ENCODE measurements at regions not wholly inside any gene's neighbourhood (a gene's known extent, or its start where the extent isn't known, plus 50 kb on each side); places are given as distances from the start of the nearest gene placed in this dataset.

- Histone ChIP-seq H4K20me1 (ENCODE audit: insufficient read depth, low read length) (no peaks in the 10 kb centered on the region), H3K27ac (ENCODE audit: low read depth, low read length, poor library complexity, severe bottlenecking) (no peak overlapping the region), H3K79me2 (ENCODE audit: insufficient read depth, low read depth, low read length) (no peaks in the 10 kb centered on the region), H3K4me1 (ENCODE audit: insufficient read depth, low read length, poor library complexity, severe bottlenecking) (no peaks in the 10 kb centered on the region), H3K9me2 (ENCODE audit: insufficient read depth, low read length) (no peaks in the 10 kb centered on the region), H3K4me3 (ENCODE audit: low read depth, low read length, poor library complexity, severe bottlenecking) (no peak overlapping the region), H3K4me2 (ENCODE audit: low read length) (no peak overlapping the region), H2AFZ (ENCODE audit: low read length) (no peak overlapping the region), H3K36me3 (ENCODE audit: insufficient read depth, low read length) (no peaks in the 10 kb centered on the region), H3K9me3 (ENCODE audit: low read length) (no peaks in the 10 kb centered on the region)
- intact Hi-C loops (cut with micrococcal nuclease; ENCODE audit: unreplicated experiment), result no loop called here
- BruUV-seq (replicated peaks), result no TSS peak
- CTCF ChIA-PET (ENCODE audit: unreplicated experiment), result no interaction called here
- POLR2A ChIA-PET, result interaction anchor here (0.7 kb wide), 1 partner anchor 38 kb away, joined by 3 read pairs; no protein-coding TSS in a partner anchor
- no peak for DNase-seq (ENCODE audit: low spot score)
- TF ChIP-seq CTCF (conservative IDR thresholded peaks at IDR 0.05; ENCODE audit: low read length) (no peak), EZH2phosphoT487 (IDR thresholded peaks at IDR 0.05; ENCODE audit: borderline replicate concordance, low read depth, low read length) (no peak)
Measured at GRCh38 chr18:51999351-51999750, 340.6 kb upstream of the DCC start.

- Histone ChIP-seq H3K36me3 (ENCODE audit: insufficient read depth, low read length) (no peaks in the 10 kb centered on the region), H3K9me3 (ENCODE audit: low read length) (no peaks in the 10 kb centered on the region), H3K4me3 (ENCODE audit: low read depth, low read length, poor library complexity, severe bottlenecking) (no peak overlapping the region), H3K4me1 (ENCODE audit: insufficient read depth, low read length, poor library complexity, severe bottlenecking) (no peaks in the 10 kb centered on the region), H4K20me1 (ENCODE audit: insufficient read depth, low read length) (no peaks in the 10 kb centered on the region), H3K9me2 (ENCODE audit: insufficient read depth, low read length) (no peaks in the 10 kb centered on the region), H3K4me2 (ENCODE audit: low read length) (no peak overlapping the region), H3K27ac (ENCODE audit: low read depth, low read length, poor library complexity, severe bottlenecking) (no peak overlapping the region), H3K79me2 (ENCODE audit: insufficient read depth, low read depth, low read length) (no peaks in the 10 kb centered on the region), H2AFZ (ENCODE audit: low read length) (no peak overlapping the region)
- BruUV-seq (replicated peaks), result no TSS peak
- intact Hi-C loops (cut with micrococcal nuclease; ENCODE audit: unreplicated experiment), result no loop called here
- CTCF ChIA-PET (ENCODE audit: unreplicated experiment), result no interaction called here
- POLR2A ChIA-PET, result no interaction called here
- TF ChIP-seq EZH2phosphoT487 (IDR thresholded peaks at IDR 0.05; ENCODE audit: borderline replicate concordance, low read depth, low read length), result no peak
- TF ChIP-seq CTCF (conservative IDR thresholded peaks at IDR 0.05; ENCODE audit: low read length), result no peak
- no peak for DNase-seq (ENCODE audit: low spot score)
Measured at GRCh38 chr18:52000435-52000834, 339.6 kb upstream of the DCC start.

- Histone ChIP-seq H3K79me2 (ENCODE audit: insufficient read depth, low read depth, low read length) (no peaks in the 10 kb centered on the region), H2AFZ (ENCODE audit: low read length) (no peak overlapping the region), H3K4me1 (ENCODE audit: insufficient read depth, low read length, poor library complexity, severe bottlenecking) (no peaks in the 10 kb centered on the region), H3K9me2 (ENCODE audit: insufficient read depth, low read length) (no peaks in the 10 kb centered on the region), H3K4me2 (ENCODE audit: low read length) (no peak overlapping the region), H4K20me1 (ENCODE audit: insufficient read depth, low read length) (no peaks in the 10 kb centered on the region), H3K27ac (ENCODE audit: low read depth, low read length, poor library complexity, severe bottlenecking) (no peak overlapping the region), H3K9me3 (ENCODE audit: low read length) (no peaks in the 10 kb centered on the region), H3K36me3 (ENCODE audit: insufficient read depth, low read length) (no peaks in the 10 kb centered on the region), H3K4me3 (ENCODE audit: low read depth, low read length, poor library complexity, severe bottlenecking) (no peak overlapping the region)
- ChIA-PET CTCF (ENCODE audit: unreplicated experiment) (no interaction called here), POLR2A (no interaction called here)
- TF ChIP-seq CTCF (conservative IDR thresholded peaks at IDR 0.05; ENCODE audit: low read length) (no peak), EZH2phosphoT487 (IDR thresholded peaks at IDR 0.05; ENCODE audit: borderline replicate concordance, low read depth, low read length) (no peak)
- intact Hi-C loops (cut with micrococcal nuclease; ENCODE audit: unreplicated experiment), result no loop called here
- no TSS peak for BruUV-seq (replicated peaks)
- DNase-seq (ENCODE audit: low spot score), result no peak
Measured at GRCh38 chr18:52001106-52001505, 338.9 kb upstream of the DCC start.

Data from OCI-LY7 (cell line).